HL-60 (cell line): ENCODE measurements at regions not wholly inside any gene's neighbourhood (a gene's known extent, or its start where the extent isn't known, plus 50 kb on each side); places are given as distances from the start of the nearest gene placed in this dataset.

Experiments used
- DNase-seq, 2 experiments: peaks; one replicate each; pipeline ENCODE4 v3.0.0-alpha.2; 2010 to 2020; ENCODE audit warnings: low read depth in 1 of 2, low spot score in 1 of 2
- H3K27ac ChIP-seq: fragments of 250-450 bp; sonication (Bioruptor Pico); replicated peaks from 2 replicates; pipeline ENCODE4 v1.5.1; 2020; ENCODE audit warnings: mild to moderate bottlenecking, moderate library complexity
- H3K27me3 ChIP-seq: fragments of 250-450 bp; sonication (Bioruptor Pico); 2 replicates; pipeline ENCODE4 v1.5.1; 2021; ENCODE audit warnings: mild to moderate bottlenecking, moderate library complexity; ENCODE audit not compliant: insufficient read depth, poor library complexity, severe bottlenecking
- H3K4me3 ChIP-seq: replicated peaks from 2 replicates; pipeline ENCODE4 v1.5.1; 2011; ENCODE audit warnings: mild to moderate bottlenecking, control low read depth, low read length; ENCODE audit not compliant: insufficient read depth
- CTCF ChIP-seq: IDR thresholded peaks from one replicate; pipeline ENCODE4 v1.5.1; 2011; ENCODE audit warnings: low read length, control low read depth, inconsistent platforms; ENCODE audit not compliant: insufficient read depth
- GABPA ChIP-seq: IDR thresholded peaks from 2 replicates; pipeline ENCODE4 v1.6.1; 2012; ENCODE audit warnings: low read depth
- POLR2AphosphoS5 ChIP-seq: IDR thresholded peaks from 2 replicates; pipeline ENCODE4 v1.6.1; 2012; ENCODE audit warnings: low read depth
- REST ChIP-seq: IDR thresholded peaks from 2 replicates; pipeline ENCODE4 v1.6.1; 2012; ENCODE audit warnings: low read depth; ENCODE audit not compliant: insufficient replicate concordance
- SPI1 ChIP-seq: IDR thresholded peaks from 2 replicates; pipeline ENCODE4 v1.6.1; 2012; ENCODE audit warnings: low read depth, mild to moderate bottlenecking, borderline replicate concordance

- TF ChIP-seq REST (no peak), CTCF (no peak), GABPA (no peak), SPI1 (no peak), POLR2AphosphoS5 (no peak)
- no peak for DNase-seq
- no peaks in the 10 kb centered on the region for H3K27me3 ChIP-seq
- H3K27ac ChIP-seq = no peak overlapping the region
- no peak overlapping the region for H3K4me3 ChIP-seq
Observed at GRCh38 chr3:187906920-187907319, 161.7 kb upstream of the BCL6 start.

GRCh38 chr3:187909866-187910265 lies 164.6 kb upstream of the BCL6 start:
- Histone ChIP-seq H3K4me3 (no peak overlapping the region), H3K27me3 (no peaks in the 10 kb centered on the region), H3K27ac (no peak overlapping the region)
- TF ChIP-seq SPI1 (no peak), GABPA (no peak), POLR2AphosphoS5 (no peak), REST (no peak), CTCF (no peak)
- DNase-seq = no peak

- no peaks in the 10 kb centered on the region for H3K27me3 ChIP-seq
- no peak overlapping the region for H3K4me3 ChIP-seq
- DNase-seq = no peak
- no peak overlapping the region for H3K27ac ChIP-seq
- TF ChIP-seq POLR2AphosphoS5 (no peak), SPI1 (no peak), GABPA (no peak), REST (no peak), CTCF (no peak)
Observed at GRCh38 chr3:187912007-187912406, 166.7 kb upstream of the BCL6 start.
